ENCODE measurements at regions not wholly inside any gene's neighbourhood (a gene's known extent, or its start where the extent isn't known, plus 50 kb on each side); places are given as distances from the start of the nearest gene placed in this dataset.

DNA sequence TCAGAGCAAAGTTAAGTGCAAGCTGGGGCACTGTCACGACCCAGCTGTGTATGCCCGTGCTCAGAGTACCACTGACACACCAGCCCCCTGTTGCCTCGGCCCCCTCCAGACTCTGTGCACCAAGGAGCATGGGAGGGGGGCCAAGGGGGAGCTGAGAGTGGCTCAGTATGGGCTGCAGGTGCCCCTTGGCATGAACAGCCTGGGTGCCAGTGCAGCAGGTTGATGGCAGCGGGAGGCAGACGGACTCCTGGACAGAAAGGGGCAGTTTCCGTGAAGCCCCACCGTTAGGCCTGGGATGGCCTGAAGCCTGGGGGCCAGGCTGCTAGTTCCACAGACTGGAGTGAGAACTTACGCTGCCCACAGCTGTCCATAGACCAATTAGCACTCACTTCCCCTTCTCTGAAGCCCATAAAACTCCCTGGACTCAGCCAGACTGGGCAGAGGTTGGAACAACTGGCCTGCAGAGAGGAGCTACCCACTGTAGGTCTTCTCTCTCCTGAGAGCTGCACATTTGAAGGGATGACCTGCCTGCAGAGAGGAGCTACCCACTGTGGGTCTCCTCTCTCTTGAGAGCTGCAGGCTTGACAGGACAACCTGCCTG lies 182.8 kb downstream of the DEPDC1B start:
- no peak overlapping the region for H3K4me3 ChIP-seq
- in situ Hi-C loops (cut with MboI; ENCODE audit: low pct_ligation_motif_present in 1 of 4, low pct_unique_long_range_greater_than_20kb in 1 of 4, low sequenced_read_pairs in 3 of 4) = no loop called here
- H3K36me3 ChIP-seq = no peaks in the 10 kb centered on the region
- TF ChIP-seq, protein P1, sequence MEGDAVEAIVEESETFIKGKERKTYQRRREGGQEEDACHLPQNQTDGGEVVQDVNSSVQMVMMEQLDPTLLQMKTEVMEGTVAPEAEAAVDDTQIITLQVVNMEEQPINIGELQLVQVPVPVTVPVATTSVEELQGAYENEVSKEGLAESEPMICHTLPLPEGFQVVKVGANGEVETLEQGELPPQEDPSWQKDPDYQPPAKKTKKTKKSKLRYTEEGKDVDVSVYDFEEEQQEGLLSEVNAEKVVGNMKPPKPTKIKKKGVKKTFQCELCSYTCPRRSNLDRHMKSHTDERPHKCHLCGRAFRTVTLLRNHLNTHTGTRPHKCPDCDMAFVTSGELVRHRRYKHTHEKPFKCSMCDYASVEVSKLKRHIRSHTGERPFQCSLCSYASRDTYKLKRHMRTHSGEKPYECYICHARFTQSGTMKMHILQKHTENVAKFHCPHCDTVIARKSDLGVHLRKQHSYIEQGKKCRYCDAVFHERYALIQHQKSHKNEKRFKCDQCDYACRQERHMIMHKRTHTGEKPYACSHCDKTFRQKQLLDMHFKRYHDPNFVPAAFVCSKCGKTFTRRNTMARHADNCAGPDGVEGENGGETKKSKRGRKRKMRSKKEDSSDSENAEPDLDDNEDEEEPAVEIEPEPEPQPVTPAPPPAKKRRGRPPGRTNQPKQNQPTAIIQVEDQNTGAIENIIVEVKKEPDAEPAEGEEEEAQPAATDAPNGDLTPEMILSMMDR (IDR thresholded peaks at IDR 0.05) = no peak
- TF ChIP-seq POLR2AphosphoS5 (IDR thresholded peaks at IDR 0.05) (no peak), POLR2A (IDR thresholded peaks at IDR 0.05) (no peak), EP300 (IDR thresholded peaks at IDR 0.05; ENCODE audit: low read depth) (no peak)
- DNase-seq = no peak
- 88% methylated on average over 8 of the region's 8 CpGs; no CpG with 5 or more reads in 1 of the 2 donors for WGBS, 2 donors (ENCODE audit: low coverage in 1 of 2)
- no peaks in the 10 kb centered on the region for H3K27me3 ChIP-seq
- H3K4me1 ChIP-seq = peaks cover 0 to 16% (median 6%) of the 10 kb centered on the region in 4 donors
- H3K27ac ChIP-seq = peak overlapping the region in 1 of 4 donors; percentile 75
- no peaks in the 10 kb centered on the region for H3K9me3 ChIP-seq
- intact Hi-C loops (cut with DNase I; ENCODE audit: low total_unique reads) = no loop called here

DNA sequence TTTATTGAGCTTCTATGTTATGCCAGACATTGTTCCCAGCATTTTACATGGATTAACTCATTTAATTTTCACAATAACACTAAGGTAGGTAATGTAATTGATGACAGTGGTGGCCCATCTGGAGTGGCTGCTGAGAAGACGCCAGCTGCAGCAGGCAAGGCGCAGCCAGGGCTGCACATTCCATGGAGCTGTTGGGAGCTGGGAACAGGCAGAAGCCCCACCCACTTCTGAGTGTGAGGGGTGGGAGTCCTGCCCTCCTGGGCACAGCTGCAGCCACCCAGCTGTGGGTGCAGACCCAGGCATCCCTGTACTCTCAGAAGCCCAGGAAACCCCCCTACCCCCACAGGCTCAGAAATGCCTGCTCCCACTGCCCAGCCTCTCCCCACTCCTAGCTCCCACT lies 183.3 kb downstream of the DEPDC1B start:
- TF ChIP-seq POLR2AphosphoS5 (IDR thresholded peaks at IDR 0.05) = no peak
- TF ChIP-seq, protein P1 (IDR thresholded peaks at IDR 0.05) = no peak
- no peak for TF ChIP-seq EP300 (IDR thresholded peaks at IDR 0.05; ENCODE audit: low read depth)
- no peak for TF ChIP-seq POLR2A (IDR thresholded peaks at IDR 0.05)
- in situ Hi-C loops (cut with MboI; ENCODE audit: low pct_ligation_motif_present in 1 of 4, low pct_unique_long_range_greater_than_20kb in 1 of 4, low sequenced_read_pairs in 3 of 4) = no loop called here
- no peak for DNase-seq
- H3K27ac ChIP-seq = peak overlapping the region in 1 of 4 donors; percentile 4
- 94% methylated on average over 2 of the region's 2 CpGs; no CpG with 5 or more reads in 1 of the 2 donors for WGBS, 2 donors (ENCODE audit: low coverage in 1 of 2)
- no peak overlapping the region for H3K4me3 ChIP-seq
- no peaks in the 10 kb centered on the region for H3K9me3 ChIP-seq
- intact Hi-C loops (cut with DNase I; ENCODE audit: low total_unique reads) = no loop called here
- H3K36me3 ChIP-seq = no peaks in the 10 kb centered on the region
- H3K27me3 ChIP-seq = no peaks in the 10 kb centered on the region
- H3K4me1 ChIP-seq = peaks cover 0 to 14% (median 3%) of the 10 kb centered on the region in 4 donors

DNA sequence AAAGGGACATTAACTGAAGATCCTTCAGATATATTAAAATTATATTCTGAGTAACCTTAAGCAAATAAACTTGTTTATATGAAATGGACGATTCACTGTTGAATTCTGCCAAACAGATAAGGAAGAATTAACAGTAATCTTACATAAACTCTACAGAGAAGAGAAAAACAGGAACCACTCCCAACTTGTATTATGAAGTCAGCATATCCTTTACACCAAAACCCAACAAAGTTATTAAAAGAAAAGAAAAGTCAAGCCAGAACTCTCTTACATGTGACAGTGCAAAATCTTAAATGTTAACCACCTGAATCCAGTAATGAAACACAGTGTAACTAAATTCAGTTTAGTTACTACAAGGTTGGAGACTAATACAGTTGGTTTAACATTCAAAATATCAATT lies 185.8 kb downstream of the DEPDC1B start:
- intact Hi-C loops (cut with DNase I; ENCODE audit: low total_unique reads) = no loop called here
- H3K36me3 ChIP-seq = no peaks in the 10 kb centered on the region
- H3K9me3 ChIP-seq = no peaks in the 10 kb centered on the region
- WGBS, 2 donors (ENCODE audit: low coverage in 1 of 2) = 10 to 19% methylated on average over 1 of the region's 1 CpG
- no peaks in the 10 kb centered on the region for H3K27me3 ChIP-seq
- no peak for DNase-seq
- H3K27ac ChIP-seq = no peak overlapping the region
- H3K4me3 ChIP-seq = no peak overlapping the region
- peaks cover 0 to 5% (median 0%) of the 10 kb centered on the region in 4 donors for H3K4me1 ChIP-seq
- TF ChIP-seq POLR2A (IDR thresholded peaks at IDR 0.05) = no peak
- no peak for TF ChIP-seq EP300 (IDR thresholded peaks at IDR 0.05; ENCODE audit: low read depth)
- TF ChIP-seq, protein P1 (IDR thresholded peaks at IDR 0.05) = no peak
- TF ChIP-seq POLR2AphosphoS5 (IDR thresholded peaks at IDR 0.05) = no peak
- in situ Hi-C loops (cut with MboI; ENCODE audit: low pct_ligation_motif_present in 1 of 4, low pct_unique_long_range_greater_than_20kb in 1 of 4, low sequenced_read_pairs in 3 of 4) = no loop called here

DNA sequence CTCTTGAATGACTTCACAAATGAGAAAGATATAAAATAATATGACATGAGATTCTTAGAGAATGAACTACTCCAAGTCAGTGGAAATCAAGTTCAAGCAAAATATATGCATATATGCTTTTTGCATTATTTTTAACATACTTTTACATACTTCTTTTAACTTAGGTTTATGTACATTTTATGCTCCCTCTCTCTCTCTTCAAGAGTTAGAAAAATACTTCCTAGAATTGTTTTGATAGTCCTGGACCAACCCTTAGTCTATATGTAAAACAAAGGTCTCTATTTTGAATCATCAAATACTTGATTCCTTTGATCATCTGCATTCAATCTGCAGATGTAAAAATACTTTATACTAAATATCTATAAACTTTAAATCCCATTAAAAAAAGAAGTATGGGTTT lies 187.8 kb downstream of the DEPDC1B start:
- Histone ChIP-seq H3K27me3 (no peaks in the 10 kb centered on the region), H3K9me3 (no peaks in the 10 kb centered on the region), H3K4me3 (no peak overlapping the region), H3K27ac (no peak overlapping the region), H3K4me1 (no peaks in the 10 kb centered on the region), H3K36me3 (no peaks in the 10 kb centered on the region)
- TF ChIP-seq EP300 (IDR thresholded peaks at IDR 0.05; ENCODE audit: low read depth) = no peak
- no peak for TF ChIP-seq POLR2A (IDR thresholded peaks at IDR 0.05)
- TF ChIP-seq, protein P1 (IDR thresholded peaks at IDR 0.05) = no peak
- TF ChIP-seq POLR2AphosphoS5 (IDR thresholded peaks at IDR 0.05) = no peak
- intact Hi-C loops (cut with DNase I; ENCODE audit: low total_unique reads) (no loop called here), in situ Hi-C loops (cut with MboI; ENCODE audit: low pct_ligation_motif_present in 1 of 4, low pct_unique_long_range_greater_than_20kb in 1 of 4, low sequenced_read_pairs in 3 of 4) (no loop called here)
- DNase-seq = no peak

Measured in transverse colon (tissue), 4 donors.